Choroid plexus epithelial cell (primary cell): ENCODE measurements at regions not wholly inside any gene's neighbourhood (a gene's known extent, or its start where the extent isn't known, plus 50 kb on each side); places are given as distances from the start of the nearest gene placed in this dataset.
"Not testable (repeated sequence)": the region's sequence is repeated elsewhere in the genome, so short reads cannot be mapped to it uniquely, and the experiment has no call there.

ENCODE experiments used
- DNase-seq: peaks from one replicate; pipeline ENCODE4 v3.0.0-alpha.2; 2010; ENCODE audit warnings: low read depth
- H3K4me3 ChIP-seq: 2 replicates; pipeline ENCODE4 v1.5.1; 2011; ENCODE audit warnings: low read depth, mild to moderate bottlenecking, control low read depth, low read length, moderate library complexity
- TF ChIP-seq, protein P1 (sequence below): conservative IDR thresholded peaks from 2 replicates; pipeline ENCODE4 v1.5.1; 2011; ENCODE audit warnings: low read depth, mild to moderate bottlenecking, control low read depth, inconsistent platforms, low read length, moderate library complexity

DNA sequence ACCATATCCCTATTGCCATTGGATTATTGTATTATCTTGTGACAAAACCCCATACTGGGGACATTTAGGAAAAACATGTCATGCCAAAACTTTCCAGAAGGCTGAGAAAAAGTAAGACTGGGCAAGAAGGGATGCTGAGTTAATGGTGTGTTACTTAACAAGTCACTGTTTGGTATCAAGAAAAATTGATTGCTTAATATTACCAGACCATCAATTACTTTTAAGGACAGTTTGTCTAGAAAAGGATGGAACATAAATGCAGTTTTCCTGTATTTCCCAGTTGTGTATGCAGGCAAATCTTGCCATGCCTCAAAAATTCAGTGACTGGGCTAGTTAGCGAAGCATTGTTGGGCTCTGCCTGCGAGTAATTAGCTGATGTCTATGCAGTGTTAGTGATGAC is 705.6 kb upstream of the MIR17HG start:
- DNase-seq, result no peak
- TF ChIP-seq, protein P1, sequence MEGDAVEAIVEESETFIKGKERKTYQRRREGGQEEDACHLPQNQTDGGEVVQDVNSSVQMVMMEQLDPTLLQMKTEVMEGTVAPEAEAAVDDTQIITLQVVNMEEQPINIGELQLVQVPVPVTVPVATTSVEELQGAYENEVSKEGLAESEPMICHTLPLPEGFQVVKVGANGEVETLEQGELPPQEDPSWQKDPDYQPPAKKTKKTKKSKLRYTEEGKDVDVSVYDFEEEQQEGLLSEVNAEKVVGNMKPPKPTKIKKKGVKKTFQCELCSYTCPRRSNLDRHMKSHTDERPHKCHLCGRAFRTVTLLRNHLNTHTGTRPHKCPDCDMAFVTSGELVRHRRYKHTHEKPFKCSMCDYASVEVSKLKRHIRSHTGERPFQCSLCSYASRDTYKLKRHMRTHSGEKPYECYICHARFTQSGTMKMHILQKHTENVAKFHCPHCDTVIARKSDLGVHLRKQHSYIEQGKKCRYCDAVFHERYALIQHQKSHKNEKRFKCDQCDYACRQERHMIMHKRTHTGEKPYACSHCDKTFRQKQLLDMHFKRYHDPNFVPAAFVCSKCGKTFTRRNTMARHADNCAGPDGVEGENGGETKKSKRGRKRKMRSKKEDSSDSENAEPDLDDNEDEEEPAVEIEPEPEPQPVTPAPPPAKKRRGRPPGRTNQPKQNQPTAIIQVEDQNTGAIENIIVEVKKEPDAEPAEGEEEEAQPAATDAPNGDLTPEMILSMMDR, result no peak

DNA sequence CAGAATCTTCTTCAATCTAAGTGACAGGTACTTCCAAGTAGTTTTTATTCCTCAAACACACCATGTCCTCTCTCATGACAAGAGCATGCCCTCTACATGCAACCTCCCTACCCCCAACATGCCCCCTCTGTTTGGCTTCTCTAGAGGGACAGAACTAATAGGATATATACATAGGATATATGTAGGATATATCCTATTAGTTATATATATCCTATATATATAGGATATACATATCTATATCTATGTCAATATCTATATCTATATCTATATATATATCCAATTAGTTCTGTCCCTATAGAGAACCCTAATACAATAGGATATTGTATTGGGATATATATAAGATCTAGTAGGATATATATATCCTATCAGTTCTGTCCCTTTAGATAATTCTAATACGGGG is 701.9 kb upstream of the MIR17HG start:
- H3K4me3 ChIP-seq, result no peak overlapping the region
- no peak for DNase-seq
- TF ChIP-seq, protein P1, result no peak

More for the DNA sequence above, 705.6 kb upstream of the MIR17HG start:
- no peak overlapping the region for H3K4me3 ChIP-seq

DNA sequence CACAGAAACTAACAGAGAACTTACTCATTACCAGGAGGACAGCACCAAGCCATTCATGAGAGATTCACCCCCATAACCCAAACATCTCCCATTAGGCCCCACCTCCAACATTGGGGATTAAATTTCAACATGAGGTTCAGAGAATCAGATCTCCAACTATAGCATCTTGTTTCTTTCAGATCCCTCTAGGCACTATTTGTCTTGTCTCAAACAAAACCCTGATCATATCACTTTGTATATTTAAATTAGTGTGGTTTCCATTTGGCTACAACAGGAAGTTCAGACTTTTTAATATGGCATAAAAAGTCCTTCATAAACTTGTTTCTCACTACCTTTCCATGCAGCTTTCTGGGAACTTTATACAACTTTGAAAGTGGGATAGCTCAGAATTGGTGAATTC is 699.0 kb upstream of the MIR17HG start:
- TF ChIP-seq, protein P1, result no peak
- no peak for DNase-seq
- no peak overlapping the region for H3K4me3 ChIP-seq

DNA sequence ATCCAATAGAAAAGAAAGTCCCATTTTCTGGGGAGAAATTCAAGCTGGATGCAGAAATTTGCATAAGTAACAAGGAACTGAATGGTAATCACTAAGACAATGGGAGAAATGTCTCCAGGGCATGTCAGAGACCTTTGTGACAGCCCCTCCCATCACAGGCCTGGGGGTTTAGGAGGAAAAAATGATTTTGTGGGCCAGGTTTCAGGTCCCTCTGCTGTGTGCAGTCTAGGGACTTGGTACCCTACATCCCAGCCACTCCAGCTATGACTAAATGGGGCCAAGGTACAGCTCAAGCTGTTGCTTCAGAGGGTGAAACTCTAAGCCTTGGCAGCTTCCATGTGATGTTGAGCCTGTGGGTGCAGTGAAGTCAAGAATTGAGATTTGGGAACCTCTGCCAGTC is 695.5 kb upstream of the MIR17HG start:
- no peak for DNase-seq
- H3K4me3 ChIP-seq, result no peak overlapping the region
- TF ChIP-seq, protein P1, result no peak

DNA sequence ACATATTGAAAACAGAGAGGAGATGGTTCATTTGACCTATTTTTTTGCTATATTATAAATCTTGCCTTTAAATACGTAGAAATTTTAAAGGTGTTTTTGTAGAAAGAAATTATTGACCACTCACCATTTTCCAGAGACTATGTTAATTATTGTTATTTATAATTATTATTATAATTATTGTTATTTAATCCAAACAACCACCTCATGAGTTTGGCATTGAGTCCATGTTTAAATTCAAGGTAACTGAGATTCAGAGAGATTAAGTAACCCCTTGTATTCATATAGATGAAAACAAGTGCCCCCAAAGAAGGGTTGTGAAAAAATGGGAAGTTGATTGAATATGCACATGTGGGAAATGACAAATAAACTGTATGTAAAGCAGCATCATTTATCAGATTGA is 692.5 kb upstream of the MIR17HG start:
- DNase-seq, result no peak
- TF ChIP-seq, protein P1, result no peak
- no peak overlapping the region for H3K4me3 ChIP-seq

DNA sequence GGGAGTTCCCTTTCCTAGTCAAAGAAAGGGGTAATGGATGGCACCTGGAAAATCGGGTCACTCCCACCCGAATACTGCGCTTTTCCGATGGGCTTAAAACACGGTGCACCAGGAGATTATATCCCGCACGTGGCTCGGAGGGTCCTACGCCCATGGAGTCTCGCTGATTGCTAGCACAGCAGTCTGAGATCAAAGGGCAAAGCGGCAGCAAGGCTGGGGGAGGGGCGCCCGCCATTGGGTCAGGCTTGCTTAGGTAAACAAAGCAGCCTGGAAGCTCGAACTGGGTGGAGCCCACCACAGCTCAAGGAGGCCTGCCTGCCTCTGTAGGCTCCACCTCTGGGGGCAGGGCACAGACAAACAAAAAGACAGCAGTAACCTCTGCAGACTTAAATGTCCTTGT is 683.3 kb upstream of the MIR17HG start:
- not testable (repeated sequence) for DNase-seq, H3K4me3 ChIP-seq

DNA sequence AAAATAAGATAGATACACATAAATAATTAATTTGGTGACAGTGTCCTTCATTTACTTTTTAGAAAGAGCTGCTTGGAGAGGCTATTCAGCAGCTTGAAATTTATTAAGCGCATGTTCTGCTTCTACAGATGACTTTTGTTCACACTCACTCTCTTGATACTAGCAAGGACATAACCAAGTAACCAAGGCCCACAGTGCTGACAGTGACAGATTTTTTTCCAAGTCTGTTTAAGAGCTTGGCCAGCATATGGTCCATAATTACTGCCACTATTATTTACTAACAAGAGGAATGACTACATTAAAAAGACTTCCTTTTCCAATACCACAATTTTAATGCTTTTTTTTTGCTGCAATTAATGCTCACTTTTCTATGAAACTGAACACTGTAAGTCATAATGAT is 673.7 kb upstream of the MIR17HG start:
- DNase-seq, result no peak
- TF ChIP-seq, protein P1, result no peak
- no peak overlapping the region for H3K4me3 ChIP-seq

DNA sequence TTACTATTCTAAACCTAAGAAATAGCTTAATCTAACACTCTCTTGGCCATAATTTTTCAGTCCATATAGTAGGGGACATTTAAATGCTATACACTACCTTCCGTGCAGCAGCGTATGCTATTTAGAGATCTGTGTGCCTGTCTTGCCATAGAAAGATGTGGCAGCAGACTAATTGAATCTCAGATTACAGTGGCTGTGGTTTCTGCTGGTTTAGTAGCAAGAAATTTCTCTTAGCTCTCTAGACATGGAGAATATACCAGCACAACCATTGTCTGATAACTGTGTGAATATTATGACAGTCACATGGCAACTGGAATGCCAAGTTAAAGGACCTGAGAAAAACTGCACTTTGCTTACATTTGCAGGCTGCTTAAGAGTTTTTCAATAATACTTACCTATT is 672.4 kb upstream of the MIR17HG start:
- no peak for DNase-seq
- no peak overlapping the region for H3K4me3 ChIP-seq
- TF ChIP-seq, protein P1, result no peak
